Naive thymus-derived CD8-positive, alpha-beta T cell (primary cell): ENCODE measurements at regions not wholly inside any gene's neighbourhood (a gene's known extent, or its start where the extent isn't known, plus 50 kb on each side); places are given as distances from the start of the nearest gene placed in this dataset.

Experiments
- ATAC-seq, 2 donors: fragments of 150-1000 bp; cut with Tn5 transposase in 1 of 2; sonication (Bioruptor Pico), chemical (Tn5 transposase) in 1 of 2; 1 replicate in 1 of 2; 2 replicates in 1 of 2; pipeline ENCODE4 v1.10.0; 2021; ENCODE audit warnings: mild to moderate bottlenecking in 2 of 2, moderate library complexity in 2 of 2
- POLR2A ChIA-PET: fragments of 350-600 bp; sonication (Branson Sonifier 250); formaldehyde crosslinking; loops from one replicate; lab custom pipeline; 2021; ENCODE audit warnings: antibody characterized with exemption; lab: Charles Lee
- DNase-seq, 10 donors: peaks; one replicate each; pipeline versions ENCODE4 v3.0.0 to v3.0.0-alpha.2; 2020 to 2022
- H3K27ac Mint-ChIP-seq, 10 donors: one replicate each; pipeline ENCODE4 v1.8.0; 2020 to 2022; ENCODE audit warnings: mild to moderate bottlenecking in 10 of 10, mixed read lengths in 10 of 10, moderate library complexity in 4 of 10, inconsistent platforms in 1 of 10
- H3K27me3 Mint-ChIP-seq, 5 donors: one replicate each; pipeline ENCODE4 v1.8.0; 2021 to 2022; ENCODE audit warnings: mixed read lengths in 5 of 5
- H3K36me3 Mint-ChIP-seq, 3 donors: one replicate each; pipeline ENCODE4 v1.8.0; 2020 to 2022; ENCODE audit warnings: mixed read lengths in 3 of 3, mild to moderate bottlenecking in 2 of 3, inconsistent platforms in 1 of 3
- H3K4me1 Mint-ChIP-seq, 4 donors: one replicate each; pipeline ENCODE4 v1.8.0; 2021 to 2022; ENCODE audit warnings: mixed read lengths in 4 of 4
- H3K4me3 Mint-ChIP-seq, 10 donors: one replicate each; pipeline ENCODE4 v1.8.0; 2020 to 2022; ENCODE audit warnings: mild to moderate bottlenecking in 10 of 10, mixed read lengths in 10 of 10, moderate library complexity in 6 of 10, inconsistent platforms in 1 of 10
- H3K9me3 Mint-ChIP-seq, 9 donors: one replicate each; pipeline ENCODE4 v1.8.0; 2020 to 2022; ENCODE audit warnings: mixed read lengths in 9 of 9, mild to moderate bottlenecking in 3 of 9, inconsistent platforms in 1 of 9, moderate library complexity in 1 of 9

DNA sequence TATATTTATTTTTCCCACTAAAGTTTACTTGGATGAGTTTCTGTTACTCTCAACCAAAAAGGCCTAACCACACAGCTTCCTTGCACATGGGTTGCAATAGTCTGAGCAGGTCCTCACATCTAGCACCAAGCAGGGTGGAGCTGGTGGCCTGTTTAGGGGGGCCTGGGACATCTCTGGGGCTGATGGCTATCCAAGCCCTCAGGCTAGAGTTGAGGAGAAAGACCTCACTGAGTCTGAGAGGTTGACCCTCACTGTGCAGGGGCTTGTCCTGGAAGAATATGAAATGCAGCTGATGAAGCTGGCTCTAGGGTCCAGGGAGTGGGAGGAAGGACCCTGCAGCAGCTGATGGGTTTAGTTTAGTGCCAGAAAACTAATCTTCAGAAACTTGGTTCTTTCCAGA is 217.1 kb upstream of the MVB12B start:
- ATAC-seq (no peak), DNase-seq (no peak)

DNA sequence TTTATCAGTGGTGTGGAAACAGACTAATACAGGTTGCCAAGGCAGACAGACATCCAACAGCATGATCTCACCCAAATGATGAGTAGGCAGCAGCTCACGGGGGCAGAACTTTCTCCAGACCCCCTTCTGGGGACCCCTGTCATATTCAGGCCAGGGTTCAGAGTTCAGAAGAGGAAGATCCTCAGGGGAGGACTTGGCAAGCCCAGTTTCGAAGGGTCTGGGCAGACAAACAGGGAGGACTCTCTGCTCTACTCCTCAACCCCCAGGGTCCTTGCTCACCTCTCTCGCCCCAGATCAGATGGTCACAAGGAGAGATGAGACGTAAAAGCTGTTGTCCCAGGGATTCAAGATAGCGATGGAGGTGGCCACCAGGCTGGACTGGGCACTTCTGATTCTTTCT is 215.1 kb upstream of the MVB12B start:
- Mint-ChIP-seq H3K4me1 (no peaks in the 10 kb centered on the region), H3K9me3 (peaks cover 0 to 1% (median 0%) of the 10 kb centered on the region in 9 donors), H3K27me3 (peaks cover 2 to 47% (median 20%) of the 10 kb centered on the region in 5 donors), H3K27ac (no peak overlapping the region), H3K36me3 (peaks cover 0 to 4% (median 0%) of the 10 kb centered on the region in 3 donors), H3K4me3 (no peak overlapping the region)
- POLR2A ChIA-PET, result no interaction called here
- DNase-seq, result no peak
- ATAC-seq, result no peak

More for the DNA sequence above, 217.1 kb upstream of the MVB12B start:
- H3K27me3 Mint-ChIP-seq, result peaks cover 5 to 61% (median 23%) of the 10 kb centered on the region in 5 donors
- peaks cover 0 to 4% (median 0%) of the 10 kb centered on the region in 3 donors for H3K36me3 Mint-ChIP-seq
- POLR2A ChIA-PET, result no interaction called here
- no peak overlapping the region for H3K4me3 Mint-ChIP-seq
- H3K9me3 Mint-ChIP-seq, result peaks cover 0 to 1% (median 0%) of the 10 kb centered on the region in 9 donors
- H3K27ac Mint-ChIP-seq, result no peak overlapping the region
- H3K4me1 Mint-ChIP-seq, result no peaks in the 10 kb centered on the region

DNA sequence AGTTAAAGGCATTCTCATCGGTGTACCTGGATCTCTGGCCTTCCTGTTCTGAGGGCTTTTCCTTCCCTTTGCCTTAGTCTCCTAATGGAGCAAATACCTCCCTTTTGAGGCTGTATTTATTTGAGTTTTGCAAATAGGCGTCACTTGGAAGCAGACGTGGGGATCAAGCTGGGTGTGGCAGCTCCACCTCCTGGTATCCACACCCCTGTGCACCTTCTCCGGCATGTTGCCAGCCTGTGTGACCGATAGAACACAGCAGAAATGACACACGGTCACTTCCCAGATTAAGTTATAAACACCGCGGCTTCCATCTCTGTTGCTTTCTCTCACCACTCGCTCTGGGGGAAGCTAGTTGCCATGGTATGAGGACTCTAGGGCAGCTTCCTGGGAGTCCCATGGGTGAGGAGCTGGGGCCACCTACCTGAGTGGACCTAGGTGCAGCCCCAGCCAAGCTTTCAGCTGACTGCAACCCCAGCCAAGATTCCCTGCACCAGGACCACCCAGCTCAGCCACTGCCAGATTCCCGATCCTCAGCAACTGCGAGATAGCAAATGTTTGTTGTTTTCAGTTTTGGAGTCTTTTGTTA is 214.4 kb upstream of the MVB12B start:
- H3K36me3 Mint-ChIP-seq, result peaks cover 0 to 4% (median 0%) of the 10 kb centered on the region in 3 donors
- H3K4me1 Mint-ChIP-seq, result no peaks in the 10 kb centered on the region
- H3K27me3 Mint-ChIP-seq, result peaks cover 2 to 47% (median 23%) of the 10 kb centered on the region in 5 donors
- peaks cover 0 to 1% (median 0%) of the 10 kb centered on the region in 9 donors for H3K9me3 Mint-ChIP-seq
- POLR2A ChIA-PET, result no interaction called here
- DNase-seq (no peak), ATAC-seq (no peak)
- H3K27ac Mint-ChIP-seq, result no peak overlapping the region
- no peak overlapping the region for H3K4me3 Mint-ChIP-seq

DNA sequence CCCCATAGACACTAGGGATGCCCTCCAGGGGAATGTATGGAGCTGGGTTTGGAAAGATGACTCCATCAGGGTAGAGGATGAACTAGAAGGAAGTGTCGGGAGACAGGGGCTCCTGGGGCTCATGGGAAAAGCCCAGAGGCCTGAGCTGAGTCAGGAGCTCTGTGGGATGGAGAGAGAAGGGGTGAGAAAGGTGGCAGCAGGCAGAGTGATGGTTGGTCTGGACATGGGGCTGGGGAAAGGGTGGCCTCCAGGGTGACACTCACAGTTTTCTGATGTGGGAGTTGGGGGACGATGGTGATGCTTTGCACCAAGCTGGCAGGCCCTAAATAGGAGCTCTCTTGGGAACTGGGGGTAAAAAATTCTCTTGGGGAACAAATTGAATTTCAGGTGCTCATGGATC is 213.5 kb upstream of the MVB12B start:
- ATAC-seq, result no peak
- Mint-ChIP-seq H3K4me3 (no peak overlapping the region), H3K27ac (no peak overlapping the region), H3K36me3 (no peaks in the 10 kb centered on the region), H3K9me3 (no peaks in the 10 kb centered on the region), H3K27me3 (peaks cover 0 to 50% (median 19%) of the 10 kb centered on the region in 5 donors), H3K4me1 (no peaks in the 10 kb centered on the region)
- POLR2A ChIA-PET, result no interaction called here
- DNase-seq, result no peak

DNA sequence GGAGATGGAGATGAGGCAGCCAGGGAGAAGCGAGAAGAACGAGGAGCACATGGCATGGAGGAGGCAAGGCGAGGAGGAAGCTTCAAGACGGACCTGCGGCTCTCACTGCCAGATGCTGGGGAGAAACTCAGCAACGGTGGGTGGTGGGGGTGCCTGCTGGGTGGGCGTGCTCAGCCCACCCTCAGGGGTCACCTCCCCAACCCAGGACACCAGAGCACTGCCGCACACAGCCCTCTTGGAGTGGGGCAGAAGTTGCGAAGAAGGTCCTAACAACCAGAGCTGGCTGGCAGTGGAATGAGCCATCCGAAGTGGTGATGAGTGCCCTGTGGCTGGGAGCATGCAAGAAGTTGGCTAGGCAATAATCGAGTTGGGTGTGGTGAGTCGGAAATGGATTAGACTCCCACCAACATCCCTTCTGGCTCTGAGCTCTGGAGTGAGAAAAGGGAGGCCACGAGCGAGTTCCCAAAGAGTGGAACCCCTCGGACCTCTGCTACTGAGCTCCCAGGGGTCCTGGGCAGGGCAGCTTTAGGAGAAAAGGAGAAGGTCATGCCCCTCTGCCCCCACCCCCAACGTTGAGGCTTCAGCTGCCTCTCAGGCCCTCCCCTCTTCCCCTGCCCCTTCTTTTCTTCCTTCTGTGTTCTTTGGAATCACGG is 212.7 kb upstream of the MVB12B start:
- Mint-ChIP-seq H3K4me1 (no peaks in the 10 kb centered on the region), H3K9me3 (no peaks in the 10 kb centered on the region)
- POLR2A ChIA-PET, result no interaction called here

DNA sequence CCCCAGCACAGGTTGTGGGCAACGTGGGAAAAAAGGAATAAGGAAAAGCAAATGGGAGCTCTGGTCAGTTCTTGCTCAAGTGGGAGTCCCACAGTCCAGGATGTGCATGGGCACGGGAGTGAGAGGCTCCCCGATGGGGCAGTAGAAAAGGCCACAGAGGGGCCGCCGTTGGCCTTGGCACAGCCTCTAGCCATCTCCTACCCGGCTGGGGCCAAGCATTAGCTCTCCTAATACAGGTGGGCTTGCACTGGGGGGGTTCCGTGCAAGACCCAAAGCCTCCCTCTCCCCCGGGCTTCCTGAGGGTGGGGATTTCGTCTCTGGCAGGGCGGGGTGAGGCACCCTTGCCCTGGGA is 212.2 kb upstream of the MVB12B start:
- DNase-seq (no peak), ATAC-seq (no peak)
- no peak overlapping the region for H3K27ac Mint-ChIP-seq
- H3K36me3 Mint-ChIP-seq, result no peaks in the 10 kb centered on the region
- peaks cover 0 to 39% (median 14%) of the 10 kb centered on the region in 5 donors for H3K27me3 Mint-ChIP-seq
- no peaks in the 10 kb centered on the region for H3K9me3 Mint-ChIP-seq
- no peak overlapping the region for H3K4me3 Mint-ChIP-seq
- H3K4me1 Mint-ChIP-seq, result no peaks in the 10 kb centered on the region
- POLR2A ChIA-PET, result no interaction called here

More for the DNA sequence above, 212.7 kb upstream of the MVB12B start:
- Mint-ChIP-seq H3K4me3 (no peak overlapping the region), H3K27ac (no peak overlapping the region), H3K27me3 (peaks cover 0 to 43% (median 14%) of the 10 kb centered on the region in 5 donors), H3K36me3 (no peaks in the 10 kb centered on the region)
- ATAC-seq, result no peak
- no peak for DNase-seq

DNA sequence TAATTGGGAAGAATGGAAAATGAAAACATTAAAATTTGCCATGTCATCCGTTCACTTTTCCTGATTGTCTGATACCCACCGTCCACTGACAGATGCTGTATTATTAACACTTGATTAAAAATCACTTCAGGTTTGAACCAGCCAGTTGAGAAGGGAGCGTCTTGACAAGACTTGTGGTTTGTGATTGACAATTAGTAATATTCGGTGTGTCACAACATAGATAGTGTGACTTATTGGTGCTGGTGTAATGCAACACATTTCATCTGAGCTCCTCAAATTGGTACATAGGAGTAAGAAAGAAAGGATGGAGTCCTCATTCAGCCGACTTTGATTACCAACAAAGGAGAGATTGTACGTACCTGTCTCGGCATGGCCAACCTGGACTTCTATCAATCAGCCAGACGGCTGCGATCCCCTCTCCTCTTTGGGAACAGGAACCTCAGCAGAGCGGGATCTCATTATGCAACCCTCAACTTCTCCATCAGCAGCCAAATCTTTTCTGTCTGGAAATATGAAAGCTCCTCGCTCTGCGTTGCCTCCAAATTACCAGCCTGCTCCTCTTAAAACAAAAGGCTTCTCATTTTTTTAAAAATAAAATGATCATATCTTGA is 211.7 kb upstream of the MVB12B start:
- Mint-ChIP-seq H3K9me3 (no peaks in the 10 kb centered on the region), H3K4me1 (no peaks in the 10 kb centered on the region), H3K4me3 (no peak overlapping the region), H3K36me3 (no peaks in the 10 kb centered on the region), H3K27ac (no peak overlapping the region), H3K27me3 (peaks cover 0 to 39% (median 20%) of the 10 kb centered on the region in 5 donors)
- DNase-seq (no peak), ATAC-seq (no peak)
- POLR2A ChIA-PET, result no interaction called here

DNA sequence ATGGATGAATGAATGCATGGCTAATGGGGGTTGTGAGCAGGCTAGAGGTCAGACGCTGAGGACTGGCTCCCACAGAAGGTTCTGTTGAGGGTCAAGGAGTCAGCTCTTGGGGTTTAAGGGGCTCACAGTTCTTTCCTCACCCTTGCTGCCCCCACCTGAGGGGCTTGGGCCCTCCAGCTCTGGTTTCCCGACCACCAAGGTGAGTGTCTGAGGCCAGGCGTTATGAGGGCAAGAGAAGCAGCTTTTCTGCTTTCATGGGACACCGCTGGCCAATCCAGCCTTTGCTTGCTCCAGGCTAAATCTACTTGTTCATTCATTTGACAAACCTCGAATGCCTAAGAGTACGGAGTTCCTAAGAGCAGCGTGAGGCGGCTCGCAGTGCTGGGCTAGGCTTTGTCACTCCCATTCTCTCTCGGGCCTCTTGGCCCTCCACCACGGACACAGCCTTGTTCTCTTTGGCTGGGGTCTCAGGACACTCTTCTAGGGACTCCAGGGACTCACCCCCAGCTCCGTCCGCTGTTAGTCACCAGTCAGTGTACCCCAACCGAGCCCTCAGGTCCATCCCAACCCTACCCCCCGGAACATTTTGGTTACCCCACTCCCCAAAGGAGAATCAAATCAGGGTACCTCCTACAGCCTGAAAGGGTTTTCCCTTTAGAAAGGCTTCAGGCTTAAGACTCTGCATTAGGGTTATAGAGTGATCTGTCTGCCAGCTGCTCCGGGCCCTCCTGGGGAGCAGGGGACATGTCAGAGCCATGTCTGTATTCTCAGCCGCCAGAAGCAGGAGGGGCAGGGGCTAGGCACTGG is 210.1 kb upstream of the MVB12B start:
- ATAC-seq (no peak), DNase-seq (no peak)
- POLR2A ChIA-PET, result no interaction called here
- no peak overlapping the region for H3K4me3 Mint-ChIP-seq
- H3K27ac Mint-ChIP-seq, result no peak overlapping the region
- H3K9me3 Mint-ChIP-seq, result no peaks in the 10 kb centered on the region
- H3K4me1 Mint-ChIP-seq, result no peaks in the 10 kb centered on the region
- H3K36me3 Mint-ChIP-seq, result no peaks in the 10 kb centered on the region
- H3K27me3 Mint-ChIP-seq, result peaks cover 0 to 48% (median 27%) of the 10 kb centered on the region in 5 donors

DNA sequence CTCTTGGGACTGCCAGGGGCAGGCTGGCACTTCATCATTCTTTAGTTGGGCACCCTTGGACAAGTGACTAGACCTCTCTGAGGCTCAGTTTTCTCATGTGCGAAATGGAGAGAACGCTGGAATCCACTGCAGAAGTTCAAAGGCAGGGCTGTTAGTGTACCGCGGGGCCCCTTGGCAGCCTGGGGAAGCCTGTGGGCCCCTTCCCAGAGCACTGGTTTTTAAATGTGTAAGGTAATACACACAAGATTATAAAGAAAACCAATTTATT is 209.5 kb upstream of the MVB12B start:
- DNase-seq (no peak), ATAC-seq (no peak)
- Mint-ChIP-seq H3K27ac (no peak overlapping the region), H3K4me3 (no peak overlapping the region), H3K4me1 (no peaks in the 10 kb centered on the region), H3K27me3 (peaks cover 2 to 48% (median 27%) of the 10 kb centered on the region in 5 donors), H3K9me3 (no peaks in the 10 kb centered on the region), H3K36me3 (no peaks in the 10 kb centered on the region)
- POLR2A ChIA-PET, result no interaction called here

DNA sequence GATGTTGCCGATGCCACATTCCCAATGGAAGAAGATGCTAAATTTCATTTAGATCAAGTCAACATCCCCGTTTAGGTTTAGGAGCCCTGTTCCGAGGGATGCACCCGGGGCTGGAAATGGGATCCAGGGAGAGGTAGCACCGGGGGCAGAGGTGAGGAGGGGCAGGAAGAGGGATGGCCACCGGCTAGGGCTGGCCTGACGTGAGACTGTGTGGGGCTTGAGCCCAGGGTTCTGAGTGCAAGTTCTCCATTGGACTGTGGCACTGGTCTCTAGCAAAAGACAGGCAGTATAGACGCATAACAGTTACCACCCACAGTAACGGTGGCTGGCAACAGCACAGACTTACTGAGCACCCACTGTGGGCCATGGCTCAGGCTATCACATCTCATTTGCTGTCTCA is 209.0 kb upstream of the MVB12B start:
- H3K9me3 Mint-ChIP-seq, result no peaks in the 10 kb centered on the region
- H3K4me1 Mint-ChIP-seq, result no peaks in the 10 kb centered on the region
- H3K4me3 Mint-ChIP-seq, result no peak overlapping the region
- no peak overlapping the region for H3K27ac Mint-ChIP-seq
- no peak for DNase-seq
- POLR2A ChIA-PET, result no interaction called here
- ATAC-seq, result no peak
- H3K27me3 Mint-ChIP-seq, result peaks cover 6 to 50% (median 27%) of the 10 kb centered on the region in 5 donors
- H3K36me3 Mint-ChIP-seq, result no peaks in the 10 kb centered on the region

DNA sequence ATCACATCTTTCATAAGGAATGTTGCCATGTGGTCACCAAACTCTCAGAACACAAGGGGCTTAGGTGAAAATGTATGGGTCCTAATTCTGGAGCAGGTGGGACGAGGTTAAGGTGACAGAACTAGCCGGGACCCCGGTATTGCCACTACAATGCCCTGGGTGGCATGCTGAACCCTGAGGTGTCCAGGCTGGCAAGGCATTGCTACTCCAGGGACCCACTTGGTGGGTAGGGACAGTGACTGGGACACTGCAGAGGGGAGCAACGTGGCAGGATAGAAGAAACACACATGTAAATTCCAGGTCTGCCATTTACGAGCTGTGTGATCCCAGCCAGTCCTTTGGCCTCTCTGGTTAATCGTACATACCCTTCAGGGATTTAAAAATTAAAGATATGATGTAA is 206.9 kb upstream of the MVB12B start:
- H3K36me3 Mint-ChIP-seq, result no peaks in the 10 kb centered on the region
- peaks cover 0 to 2% (median 0%) of the 10 kb centered on the region in 9 donors for H3K9me3 Mint-ChIP-seq
- H3K4me1 Mint-ChIP-seq, result peaks cover 0 to 3% (median 0%) of the 10 kb centered on the region in 4 donors
- H3K4me3 Mint-ChIP-seq, result no peak overlapping the region
- H3K27me3 Mint-ChIP-seq, result peaks cover 11 to 57% (median 32%) of the 10 kb centered on the region in 5 donors
- ATAC-seq, result no peak
- H3K27ac Mint-ChIP-seq, result no peak overlapping the region
- no peak for DNase-seq
- POLR2A ChIA-PET, result no interaction called here

DNA sequence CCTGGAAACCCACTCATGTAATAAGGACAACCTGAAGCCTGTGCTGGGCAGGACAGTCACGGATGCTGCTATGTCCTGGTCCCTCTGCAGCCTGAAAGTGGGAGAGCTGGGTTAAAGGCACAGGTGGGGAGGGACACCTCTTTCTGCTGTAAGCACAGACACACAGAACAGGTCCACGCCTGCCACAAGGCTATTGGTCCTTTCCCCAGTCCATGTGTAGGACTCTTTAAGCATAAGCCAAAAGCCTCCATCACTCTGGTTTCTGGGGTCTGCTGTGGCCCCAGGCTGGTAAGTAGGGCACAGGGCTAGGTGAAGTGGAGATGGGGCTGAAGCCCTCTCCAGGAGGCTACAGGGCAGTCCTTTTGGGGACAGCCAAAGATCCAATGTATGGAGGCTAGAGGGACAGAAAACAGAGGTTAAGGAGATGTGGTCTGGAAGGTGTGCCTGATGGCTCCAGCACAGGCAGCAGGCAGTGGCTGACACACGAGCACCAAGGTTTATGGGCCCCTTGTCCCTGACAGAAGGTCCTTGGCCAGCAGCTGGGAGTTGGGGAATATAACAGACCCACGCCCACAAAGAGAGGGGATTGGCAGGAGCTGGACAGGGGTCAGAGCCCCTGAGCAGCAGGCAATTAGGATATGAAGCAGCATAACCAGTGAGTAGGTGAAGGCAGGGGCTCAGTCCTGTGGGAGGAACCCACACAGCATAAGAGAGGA is 203.6 kb upstream of the MVB12B start:
- Mint-ChIP-seq H3K36me3 (no peaks in the 10 kb centered on the region), H3K4me3 (no peak overlapping the region), H3K4me1 (peaks cover 0 to 3% (median 0%) of the 10 kb centered on the region in 4 donors), H3K27ac (no peak overlapping the region), H3K9me3 (peaks cover 0 to 4% (median 0%) of the 10 kb centered on the region in 9 donors), H3K27me3 (peaks cover 13 to 53% (median 33%) of the 10 kb centered on the region in 5 donors)
- DNase-seq, result no peak
- POLR2A ChIA-PET, result no interaction called here
- no peak for ATAC-seq
